IMR-90 (cell line): ENCODE measurements at regions not wholly inside any gene's neighbourhood (a gene's known extent, or its start where the extent isn't known, plus 50 kb on each side); places are given as distances from the start of the nearest gene placed in this dataset.
A peak's percentile ranks its signal among the peaks of the same experiment; 100 is the strongest.

ENCODE experiments used
- ATAC-seq: fragments of 200-7000 bp; cut with Tn5 transposase; 2 replicates; pipeline ENCODE4 v1.9.1; 2020; ENCODE audit warnings: low read depth, mild to moderate bottlenecking, moderate library complexity
- BruUV-seq: library from RNA; stranded (reverse); fragments of 400-500 nt; replicated peaks from 2 replicates; lab custom pipeline; 2021; lab: Mats Ljungman, UMichigan
- CTCF ChIA-PET: fragments of 300-600 bp; formaldehyde crosslinking; extraction: SDS; loops from one replicate; lab custom pipeline; 2021; ENCODE audit warnings: antibody characterized with exemption; lab: Yijun Ruan, JAX
- POLR2A ChIA-PET: fragments of 300-600 bp; sonication (Branson Sonifier 250); formaldehyde crosslinking; loops from one replicate; lab custom pipeline; 2022; ENCODE audit warnings: antibody characterized with exemption; ENCODE audit not compliant: unreplicated experiment; lab: Charles Lee
- DNase-seq: peaks from one replicate; pipeline ENCODE4 v3.0.0; 2013
- H2AFZ ChIP-seq: replicated peaks from 2 replicates; pipeline ENCODE3; 2013; ENCODE audit warnings: low read length, mild to moderate bottlenecking; ENCODE audit not compliant: poor library complexity
- H2AK5ac ChIP-seq: 2 replicates; pipeline ENCODE4 v1.6.1; 2013; ENCODE audit warnings: low read depth, low read length, inconsistent platforms
- H2AK9ac ChIP-seq: replicated peaks from 2 replicates; pipeline ENCODE3; 2013; ENCODE audit warnings: mild to moderate bottlenecking, low read depth, low read length, moderate library complexity; ENCODE audit not compliant: poor library complexity
- H2BK120ac ChIP-seq: 2 replicates; pipeline ENCODE4 v1.6.1; 2013; ENCODE audit warnings: low read depth, low read length, inconsistent platforms
- H2BK15ac ChIP-seq: 3 replicates; pipeline ENCODE4 v1.6.1; 2013; ENCODE audit warnings: low read depth, low read length, inconsistent platforms
- H2BK20ac ChIP-seq: 2 replicates; pipeline ENCODE4 v1.6.1; 2013; ENCODE audit warnings: low read depth, mild to moderate bottlenecking, inconsistent platforms, low read length, moderate library complexity
- H2BK5ac ChIP-seq: 2 replicates; pipeline ENCODE4 v1.6.1; 2013; ENCODE audit warnings: mild to moderate bottlenecking, low read depth, low read length, inconsistent platforms; ENCODE audit not compliant: poor library complexity, severe bottlenecking
- H3K14ac ChIP-seq: replicated peaks from 2 replicates; pipeline ENCODE4 v1.6.1; 2013; ENCODE audit warnings: low read depth, low read length, inconsistent platforms
- H3K18ac ChIP-seq: 2 replicates; pipeline ENCODE4 v1.6.1; 2013; ENCODE audit warnings: low read depth, low read length, control low read depth
- H3K23ac ChIP-seq: 2 replicates; pipeline ENCODE4 v1.6.1; 2013; ENCODE audit warnings: low read depth, low read length, inconsistent platforms
- H3K27ac ChIP-seq: 2 replicates; pipeline ENCODE4 v1.5.1; 2013; ENCODE audit warnings: mild to moderate bottlenecking, control low read depth, low read length; ENCODE audit not compliant: insufficient read depth
- H3K27me3 ChIP-seq: 2 replicates; pipeline ENCODE4 v1.6.1; 2013; ENCODE audit warnings: low read length; ENCODE audit not compliant: control insufficient read depth, insufficient read depth
- H3K36me3 ChIP-seq: 2 replicates; pipeline ENCODE4 v1.6.1; 2013; ENCODE audit warnings: low read length, mixed read lengths; ENCODE audit not compliant: control insufficient read depth, insufficient read depth
- H3K4ac ChIP-seq: 2 replicates; pipeline ENCODE4 v1.6.1; 2013; ENCODE audit warnings: low read depth, low read length, inconsistent platforms
- H3K4me1 ChIP-seq: 2 replicates; pipeline ENCODE4 v1.6.1; 2013; ENCODE audit warnings: low read length, mixed read lengths; ENCODE audit not compliant: control insufficient read depth, insufficient read depth
- H3K4me2 ChIP-seq: 2 replicates; pipeline ENCODE4 v1.6.1; 2013; ENCODE audit warnings: low read depth, mild to moderate bottlenecking, control low read depth, low read length, moderate library complexity
- H3K4me3 ChIP-seq: 2 replicates; pipeline ENCODE4 v1.5.1; 2013; ENCODE audit warnings: low read depth, mild to moderate bottlenecking, control low read depth, low read length, moderate library complexity; ENCODE audit not compliant: insufficient read depth
- H3K56ac ChIP-seq: 2 replicates; pipeline ENCODE4 v1.6.1; 2013; ENCODE audit warnings: low read length, inconsistent platforms; ENCODE audit not compliant: insufficient read depth; ENCODE audit errors: extremely low read depth
- H3K79me1 ChIP-seq, 2 experiments: 2 replicates each; pipeline ENCODE4 v1.6.1; 2013; ENCODE audit warnings: low read length in 2 of 2, inconsistent platforms in 1 of 2, low read depth in 1 of 2
- H3K9ac ChIP-seq: 2 replicates; pipeline ENCODE4 v1.6.1; 2013; ENCODE audit warnings: low read depth, low read length, control low read depth
- H3K9me1 ChIP-seq: 2 replicates; pipeline ENCODE4 v1.6.1; 2013; ENCODE audit warnings: low read length, inconsistent platforms; ENCODE audit not compliant: insufficient read depth
- H3K9me3 ChIP-seq: 2 replicates; pipeline ENCODE4 v1.6.1; 2013; ENCODE audit warnings: low read length; ENCODE audit not compliant: control insufficient read depth, insufficient read depth
- H4K20me1 ChIP-seq: 2 replicates; pipeline ENCODE4 v1.6.1; 2013; ENCODE audit warnings: low read length, inconsistent platforms; ENCODE audit not compliant: insufficient read depth
- H4K5ac ChIP-seq: 2 replicates; pipeline ENCODE4 v1.6.1; 2013; ENCODE audit warnings: mild to moderate bottlenecking, low read depth, low read length, control low read depth
- H4K8ac ChIP-seq, 2 experiments: 2 replicates each; pipeline ENCODE4 v1.6.1; 2013; ENCODE audit warnings: low read depth in 2 of 2, low read length in 2 of 2, control low read depth in 1 of 2, inconsistent platforms in 1 of 2
- H4K91ac ChIP-seq: 2 replicates; pipeline ENCODE4 v1.6.1; 2013; ENCODE audit warnings: low read depth, low read length, inconsistent platforms; ENCODE audit not compliant: insufficient read depth
- BHLHE40 ChIP-seq: fragments of 150-350 bp; IDR thresholded peaks from 2 replicates; pipeline ENCODE4 v1.6.1; 2016; ENCODE audit warnings: mild to moderate bottlenecking, low read depth, low read length
- CEBPB ChIP-seq: IDR thresholded peaks from 2 replicates; pipeline ENCODE4 v1.6.1; 2012; ENCODE audit warnings: low read depth, low read length, improper control_type of control experiment
- FOS ChIP-seq: fragments of 150-350 bp; IDR thresholded peaks from 2 replicates; pipeline ENCODE4 v1.6.1; 2016; ENCODE audit warnings: low read depth, low read length
- MXI1 ChIP-seq: IDR thresholded peaks from 2 replicates; pipeline ENCODE4 v1.6.1; 2012; ENCODE audit warnings: low read depth, mild to moderate bottlenecking, low read length, moderate library complexity, borderline replicate concordance
- NFE2L2 ChIP-seq: fragments of 150-350 bp; IDR thresholded peaks from 2 replicates; pipeline ENCODE4 v1.6.1; 2016; ENCODE audit warnings: low read depth, mild to moderate bottlenecking, low read length
- WGBS, 2 experiments: methylation state at CpG; one replicate each; pipeline versions ENCODE4 v1.1.5 to v1.1.7; 2013; ENCODE audit warnings: missing lambda C conversion rate in 2 of 2; ENCODE audit not compliant: insufficient read length in 1 of 2; ENCODE audit errors: extremely low coverage in 2 of 2; 5-methylcytosine and 5-hydroxymethylcytosine counted together
- dilution Hi-C: fragments of 300-500 bp; cut with HindIII; formaldehyde crosslinking; loops from one replicate; pipeline ENCODE4 v1.14.3; 2018; ENCODE audit warnings: low sequenced_read_pairs; ENCODE audit not compliant: unreplicated experiment
- in situ Hi-C: fragments of 300-500 bp; cut with MboI; formaldehyde crosslinking; loops from 3 replicates; pipeline ENCODE4 v1.14.3; 2019; ENCODE audit warnings: low sequenced_read_pairs, inconsistent platforms, mixed read lengths
- intact Hi-C: fragments of 100-400 bp; cut with micrococcal nuclease; formaldehyde crosslinking; loops from 2 replicates; pipeline ENCODE4 v1.10.0; 2022
- TF ChIP-seq, protein P1 (sequence below): fragments of 150-350 bp; IDR thresholded peaks from 2 replicates; pipeline ENCODE4 v1.6.1; 2017; ENCODE audit warnings: mild to moderate bottlenecking, antibody characterized with exemption, low read length, low read depth

DNA sequence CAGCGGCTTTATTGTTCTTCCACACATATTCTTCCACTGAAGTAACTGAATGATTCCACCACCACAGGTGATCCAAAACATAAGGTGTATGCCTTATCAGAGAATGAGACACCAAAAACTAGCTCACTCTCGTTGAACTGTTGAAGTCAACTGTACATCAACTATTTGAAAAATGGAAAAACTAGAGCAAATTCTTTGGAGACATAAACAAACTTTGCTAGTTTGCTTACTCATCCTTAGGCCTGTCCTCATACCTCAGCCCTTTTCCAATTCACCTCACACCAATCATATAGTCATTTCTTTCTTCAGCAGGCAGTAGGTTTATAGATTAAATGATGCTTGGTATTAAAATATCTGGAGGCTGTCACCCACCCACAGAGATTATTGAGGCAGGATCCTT lies 77.1 kb upstream of the RNF217 start:
- Histone ChIP-seq H3K27me3 (no peaks in the 10 kb centered on the region), H4K5ac (no peak overlapping the region), H3K4me1 (peaks cover 4% of the 10 kb centered on the region; the same call in 1 of the 2 replicates), H3K9me1 (no peaks in the 10 kb centered on the region), H3K9ac (no peak overlapping the region), H3K18ac (no peak overlapping the region), H3K4ac (no peak overlapping the region; the same call in 1 of the 2 replicates), H3K56ac (no peak overlapping the region), H4K8ac (no peak overlapping the region), H3K4me3 (no peak overlapping the region), H3K4me2 (no peak overlapping the region), H3K9me3 (no peaks in the 10 kb centered on the region), H2BK15ac (no peak overlapping the region), H3K14ac (0 out of 2 replicates have a peak overlapping the region, but pooled peaks have one; percentile 9), H2AK9ac (no peak overlapping the region), H3K23ac (no peak overlapping the region), H2AFZ (no peak overlapping the region), H2BK5ac (no peak overlapping the region), H3K79me1 (no peaks in the 10 kb centered on the region), H3K36me3 (no peaks in the 10 kb centered on the region), H4K20me1 (no peaks in the 10 kb centered on the region), H2AK5ac (no peak overlapping the region), H2BK20ac (no peak overlapping the region), H3K27ac (no peak overlapping the region), H4K91ac (no peak overlapping the region), H2BK120ac (no peak overlapping the region; the same call in 1 of the 2 replicates)
- WGBS, 2 experiments = no CpG with 5 or more reads among the region's 2 CpGs
- ChIA-PET CTCF (no interaction called here), POLR2A (no interaction called here)
- TF ChIP-seq, protein P1, sequence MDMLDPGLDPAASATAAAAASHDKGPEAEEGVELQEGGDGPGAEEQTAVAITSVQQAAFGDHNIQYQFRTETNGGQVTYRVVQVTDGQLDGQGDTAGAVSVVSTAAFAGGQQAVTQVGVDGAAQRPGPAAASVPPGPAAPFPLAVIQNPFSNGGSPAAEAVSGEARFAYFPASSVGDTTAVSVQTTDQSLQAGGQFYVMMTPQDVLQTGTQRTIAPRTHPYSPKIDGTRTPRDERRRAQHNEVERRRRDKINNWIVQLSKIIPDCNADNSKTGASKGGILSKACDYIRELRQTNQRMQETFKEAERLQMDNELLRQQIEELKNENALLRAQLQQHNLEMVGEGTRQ = no peak
- TF ChIP-seq MXI1 = no peak
- no peak for TF ChIP-seq BHLHE40
- TF ChIP-seq FOS = no peak
- TF ChIP-seq NFE2L2 = peak; percentile 35; the same call in 1 of the 2 replicates
- TF ChIP-seq CEBPB = no peak
- no TSS peak for BruUV-seq
- intact Hi-C loops (no loop called here), in situ Hi-C loops (no loop called here), dilution Hi-C loops (no loop called here)
- DNase-seq (peak; percentile 34), ATAC-seq (peak; percentile 42; the same call in 1 of the 2 replicates)
